WI38 (cell line): ENCODE measurements at regions not wholly inside any gene's neighbourhood (a gene's known extent, or its start where the extent isn't known, plus 50 kb on each side); places are given as distances from the start of the nearest gene placed in this dataset.
"Not testable (repeated sequence)": the region's sequence is repeated elsewhere in the genome, so short reads cannot be mapped to it uniquely, and the experiment has no call there.

Experiments used
- H3K4me3 ChIP-seq: 2 replicates; pipeline ENCODE4 v1.5.1; 2011; ENCODE audit warnings: low read depth, mild to moderate bottlenecking, control low read depth, low read length
- CTCF ChIP-seq: IDR thresholded peaks from 2 replicates; pipeline ENCODE4 v1.5.1; 2012; ENCODE audit warnings: low read depth, mild to moderate bottlenecking, control low read depth, low read length

GRCh38 chr7:85685901-85686300, 499.0 kb upstream of the SEMA3D start:
- H3K4me3 ChIP-seq: no peak overlapping the region
- TF ChIP-seq CTCF: no peak

GRCh38 chr7:85682833-85683620, 496.2 kb upstream of the SEMA3D start:
- no peak overlapping the region for H3K4me3 ChIP-seq
- no peak for TF ChIP-seq CTCF

- H3K4me3 ChIP-seq: no peak overlapping the region
- no peak for TF ChIP-seq CTCF
Measured at GRCh38 chr7:85681241-85681640, 494.4 kb upstream of the SEMA3D start.

- H3K4me3 ChIP-seq: not testable (repeated sequence)
Measured at GRCh38 chr7:85675093-85675492, 488.2 kb upstream of the SEMA3D start.

GRCh38 chr7:85673876-85674275, 487.0 kb upstream of the SEMA3D start:
- H3K4me3 ChIP-seq: no peak overlapping the region
- TF ChIP-seq CTCF: no peak

- no peak for TF ChIP-seq CTCF
Measured at GRCh38 chr7:85669225-85669624, 482.4 kb upstream of the SEMA3D start.

GRCh38 chr7:85664341-85664740, 477.5 kb upstream of the SEMA3D start:
- no peak for TF ChIP-seq CTCF
- no peak overlapping the region for H3K4me3 ChIP-seq

More at GRCh38 chr7:85669225-85669624, 482.4 kb upstream of the SEMA3D start:
- no peak overlapping the region for H3K4me3 ChIP-seq

GRCh38 chr7:85659364-85659763, 472.5 kb upstream of the SEMA3D start:
- TF ChIP-seq CTCF: no peak

More at GRCh38 chr7:85659364-85659763, 472.5 kb upstream of the SEMA3D start:
- no peak overlapping the region for H3K4me3 ChIP-seq
